SK-N-DZ (cell line): ENCODE measurements at regions not wholly inside any gene's neighbourhood (a gene's known extent, or its start where the extent isn't known, plus 50 kb on each side); places are given as distances from the start of the nearest gene placed in this dataset.
"Not testable (repeated sequence)": the region's sequence is repeated elsewhere in the genome, so short reads cannot be mapped to it uniquely, and the experiment has no call there.

Source experiments
- DNase-seq: peaks from one replicate; pipeline ENCODE4 v3.0.0-alpha.2; 2015; ENCODE audit warnings: low spot score

- no peak for DNase-seq
Measured at GRCh38 chr15:36400936-36401585, 178.4 kb upstream of the CDIN1 start.

GRCh38 chr15:36401586-36401966 lies 177.8 kb upstream of the CDIN1 start:
- no peak for DNase-seq

DNA sequence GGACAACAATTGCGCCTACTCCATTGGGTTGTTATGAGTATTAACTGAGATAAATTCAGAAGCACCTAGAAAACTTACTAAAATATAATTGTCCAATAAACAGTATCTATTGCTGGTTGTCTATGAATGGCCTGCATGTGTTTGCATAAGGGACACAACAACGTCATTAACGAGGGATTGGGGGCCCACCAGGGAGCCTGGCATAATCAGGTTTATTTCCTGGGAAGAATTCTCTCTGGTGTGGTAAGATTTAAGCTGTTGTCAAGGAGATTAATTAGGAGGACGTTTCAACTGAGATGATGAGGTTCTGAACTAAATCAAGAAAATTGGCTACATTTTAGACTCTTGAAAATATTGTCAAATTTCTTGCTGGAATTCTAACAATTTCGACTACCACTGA lies 176.1 kb upstream of the CDIN1 start:
- no peak for DNase-seq

DNA sequence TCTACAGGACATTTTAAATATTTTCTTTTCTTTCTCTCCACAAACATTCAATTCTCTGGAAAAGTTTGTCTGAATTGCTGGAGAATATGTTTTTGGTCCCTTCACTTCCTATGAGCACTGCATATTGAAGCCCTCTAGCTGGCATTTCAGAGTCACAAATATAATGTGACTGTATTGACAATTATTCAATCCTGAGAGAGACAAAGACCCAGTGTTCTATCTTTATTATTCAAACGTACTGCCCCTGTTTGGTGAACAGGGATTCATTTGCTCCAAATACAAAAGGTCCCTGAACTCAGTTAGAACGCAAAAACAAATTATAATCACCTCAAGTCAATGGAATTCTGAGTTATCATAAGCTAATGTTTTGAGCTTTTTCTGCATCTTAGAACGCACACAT lies 173.1 kb upstream of the CDIN1 start:
- DNase-seq, result no peak

DNA sequence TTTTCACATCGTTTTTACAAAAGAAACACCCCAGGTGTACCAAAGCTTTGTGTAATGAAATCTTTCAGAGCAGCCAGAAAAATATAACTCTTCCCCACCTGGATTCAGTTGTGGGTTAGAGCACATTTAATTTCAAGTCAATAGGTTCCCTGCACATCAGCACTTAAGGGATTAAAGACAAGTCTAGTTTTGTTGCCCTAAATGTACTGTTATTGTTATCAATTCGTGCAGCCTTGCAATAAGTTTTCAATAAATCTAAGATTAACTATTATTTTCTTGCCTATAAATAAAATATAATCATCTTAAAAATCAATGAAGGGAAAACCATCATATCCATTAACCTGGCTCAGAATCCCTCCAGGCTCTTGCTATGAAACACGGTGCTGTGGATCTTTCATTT lies 172.5 kb upstream of the CDIN1 start:
- no peak for DNase-seq

GRCh38 chr15:36407647-36408046 lies 171.8 kb upstream of the CDIN1 start:
- no peak for DNase-seq

DNA sequence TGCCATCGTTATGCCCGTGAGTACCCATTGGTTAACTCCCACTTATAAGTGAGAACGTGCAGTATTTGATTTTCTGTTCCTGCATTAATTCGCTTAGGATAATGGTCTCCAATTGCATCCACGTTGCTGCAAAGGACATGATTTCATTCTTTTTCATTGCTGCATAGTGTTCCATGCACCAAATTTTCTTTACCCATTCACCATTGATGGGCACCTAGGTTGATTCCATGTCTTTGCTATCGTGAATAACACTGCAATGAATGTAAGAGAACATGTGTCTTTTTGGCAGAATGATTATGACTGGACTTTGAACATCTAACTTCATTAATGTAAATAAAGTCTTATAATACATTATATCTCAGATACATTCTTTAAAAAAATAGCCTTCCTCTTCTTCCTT lies 169.6 kb upstream of the CDIN1 start:
- DNase-seq, result no peak

DNA sequence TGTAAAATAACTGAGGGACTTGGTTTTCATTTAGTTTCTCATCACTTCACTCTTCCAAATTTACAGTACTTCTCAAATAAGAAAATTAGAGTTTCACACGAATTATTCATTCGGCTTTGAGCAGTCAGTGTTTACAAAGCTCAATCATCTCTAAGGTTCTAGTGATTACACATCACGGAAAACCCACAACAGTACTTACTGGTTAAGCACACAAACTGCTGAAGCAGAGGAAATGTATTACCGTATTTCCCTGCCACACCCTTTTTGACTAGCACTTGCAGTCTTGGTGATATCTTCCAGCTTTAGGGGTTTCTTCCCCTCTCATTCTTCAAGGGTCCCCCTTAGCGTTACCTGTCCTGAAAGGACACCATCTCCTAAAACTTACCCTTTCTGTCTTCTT lies 164.8 kb upstream of the CDIN1 start:
- no peak for DNase-seq

GRCh38 chr15:36415643-36416042 lies 163.8 kb upstream of the CDIN1 start:
- no peak for DNase-seq

DNA sequence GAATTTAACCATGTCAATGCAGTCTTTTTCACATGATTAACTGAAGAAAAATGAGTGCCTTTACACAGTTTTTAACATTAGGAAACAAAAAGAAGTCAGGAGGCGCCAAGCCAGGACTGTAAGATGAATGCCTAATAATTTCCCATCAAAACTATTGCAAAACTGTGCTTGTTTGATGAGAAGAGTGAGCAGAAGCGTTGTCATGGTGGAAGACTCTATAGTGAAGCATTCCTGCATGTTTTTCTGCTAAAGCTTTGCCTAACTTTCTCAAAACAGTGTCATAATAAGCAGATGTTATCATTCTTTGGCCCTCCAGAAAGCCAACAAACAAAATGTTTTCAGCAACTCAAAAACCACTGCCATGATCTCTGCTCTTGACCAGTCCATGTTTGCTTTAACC lies 156.8 kb upstream of the CDIN1 start:
- no peak for DNase-seq

DNA sequence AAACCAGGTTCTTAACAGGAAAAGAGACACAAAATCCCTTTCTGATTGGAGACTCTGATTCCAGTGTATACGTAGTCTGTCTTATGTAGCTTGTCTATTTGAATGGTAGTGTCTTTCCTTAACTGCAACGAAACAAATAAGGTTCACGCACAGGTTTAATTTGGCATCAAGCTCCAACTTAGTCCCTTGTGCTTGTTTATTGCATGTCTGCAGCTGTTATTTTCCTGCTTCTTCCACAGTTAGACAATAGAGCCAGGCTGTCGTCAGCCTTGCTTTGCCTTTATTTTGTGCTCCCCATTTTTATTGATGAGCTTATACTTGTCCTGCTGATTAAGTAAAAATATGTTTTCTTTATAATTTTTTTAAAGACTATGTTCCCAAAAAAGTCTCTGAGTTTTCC lies 152.7 kb upstream of the CDIN1 start:
- DNase-seq, result no peak

DNA sequence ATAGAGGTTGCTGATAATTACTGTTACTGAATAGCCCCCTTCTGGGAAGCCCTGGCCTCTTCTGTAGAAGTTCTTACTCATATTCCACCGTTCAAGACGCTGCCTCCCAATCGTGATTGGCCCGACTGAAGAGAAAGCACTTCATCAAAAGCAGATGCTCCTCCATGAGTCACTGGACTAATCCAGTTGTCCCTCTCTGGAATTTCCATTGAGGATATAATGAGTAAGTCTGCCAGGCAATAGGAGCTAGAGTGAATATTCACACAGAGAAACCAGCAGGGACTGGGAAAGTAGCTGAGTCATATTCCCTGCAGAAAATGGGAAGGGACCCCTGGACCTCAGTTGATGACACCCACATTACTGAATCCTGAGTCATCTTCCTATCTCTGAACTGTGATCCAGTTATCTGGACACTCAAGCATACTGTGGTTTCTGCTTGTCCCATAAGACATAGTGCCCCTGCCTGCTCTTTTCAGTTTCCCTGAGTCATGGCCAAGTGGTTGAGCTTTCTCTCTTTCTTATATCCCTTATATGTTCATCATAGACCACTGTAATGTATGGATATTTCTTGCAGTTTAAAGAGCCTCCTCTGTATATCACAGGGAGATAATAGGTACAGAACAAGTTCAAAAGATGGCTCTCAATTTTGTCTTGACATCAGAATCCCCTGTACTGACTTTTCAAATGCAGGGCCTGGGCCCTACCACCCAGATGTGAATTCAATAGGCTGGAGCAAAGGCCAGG lies 151.2 kb upstream of the CDIN1 start:
- peak; percentile 50 for DNase-seq

GRCh38 chr15:36429707-36430106 lies 149.7 kb upstream of the CDIN1 start:
- DNase-seq, result no peak

- DNase-seq, result peak; percentile 28
Measured at GRCh38 chr15:36430280-36430679, 149.1 kb upstream of the CDIN1 start.

GRCh38 chr15:36430726-36431265 lies 148.6 kb upstream of the CDIN1 start:
- no peak for DNase-seq

DNA sequence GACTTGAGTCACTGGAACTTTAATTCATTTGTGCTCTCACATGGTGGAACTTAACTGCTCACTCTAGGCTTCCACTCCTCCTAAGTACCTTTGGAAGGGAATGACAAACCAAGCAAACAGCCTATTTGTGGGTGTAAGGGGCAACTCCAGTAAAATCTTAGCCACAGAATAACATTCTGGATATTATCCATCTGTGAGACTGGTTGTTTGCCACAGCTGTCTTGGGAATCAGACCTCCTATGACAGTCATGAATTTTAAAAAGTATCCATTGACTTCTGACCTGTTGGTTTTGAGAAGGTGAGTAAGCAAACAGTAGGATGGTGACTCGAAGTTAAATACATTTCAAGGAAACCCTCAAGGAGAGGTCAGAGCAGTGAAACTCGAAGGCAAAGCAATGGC lies 147.3 kb upstream of the CDIN1 start:
- no peak for DNase-seq

DNA sequence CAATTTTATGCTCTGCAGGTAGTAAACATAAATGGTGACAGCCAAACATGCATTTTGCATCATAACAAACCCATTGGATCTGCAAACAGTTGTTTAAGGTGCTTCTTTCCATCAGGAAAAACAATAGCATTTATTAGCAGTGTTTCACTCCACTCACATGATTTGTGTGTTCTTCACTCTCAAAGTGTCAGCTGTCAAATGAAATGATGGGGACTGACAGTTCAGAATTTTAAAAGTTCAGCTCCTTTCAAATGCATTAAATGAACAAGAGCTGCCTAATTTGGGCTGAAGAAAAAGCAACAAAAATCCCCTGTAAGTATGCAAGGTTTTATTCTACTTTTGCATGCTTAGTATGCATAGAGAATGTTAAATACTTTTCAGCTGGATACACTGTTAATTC lies 145.2 kb upstream of the CDIN1 start:
- DNase-seq, result no peak

- no peak for DNase-seq
Measured at GRCh38 chr15:36438499-36438898, 140.9 kb upstream of the CDIN1 start.

DNA sequence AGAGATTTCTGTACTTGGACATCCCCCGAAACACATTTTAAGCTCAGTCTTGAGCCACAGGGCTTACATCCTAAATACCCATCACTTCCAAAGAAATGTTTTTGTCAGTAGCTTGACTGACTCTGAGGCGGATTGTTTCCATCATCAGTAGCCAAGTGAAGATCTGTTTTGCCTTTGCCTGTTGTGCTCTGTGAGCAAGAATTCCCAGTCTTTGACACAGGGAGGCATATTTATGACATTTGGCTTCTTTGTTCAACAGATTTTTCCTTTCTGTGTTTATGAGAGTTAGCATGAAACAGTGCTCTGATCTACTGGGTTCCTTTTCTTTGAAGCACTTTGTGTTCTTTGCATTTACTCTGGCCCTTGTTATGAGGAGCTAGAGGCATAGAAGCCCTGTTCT lies 132.1 kb upstream of the CDIN1 start:
- DNase-seq, result no peak

GRCh38 chr15:36448418-36448817 lies 131.0 kb upstream of the CDIN1 start:
- no peak for DNase-seq

DNA sequence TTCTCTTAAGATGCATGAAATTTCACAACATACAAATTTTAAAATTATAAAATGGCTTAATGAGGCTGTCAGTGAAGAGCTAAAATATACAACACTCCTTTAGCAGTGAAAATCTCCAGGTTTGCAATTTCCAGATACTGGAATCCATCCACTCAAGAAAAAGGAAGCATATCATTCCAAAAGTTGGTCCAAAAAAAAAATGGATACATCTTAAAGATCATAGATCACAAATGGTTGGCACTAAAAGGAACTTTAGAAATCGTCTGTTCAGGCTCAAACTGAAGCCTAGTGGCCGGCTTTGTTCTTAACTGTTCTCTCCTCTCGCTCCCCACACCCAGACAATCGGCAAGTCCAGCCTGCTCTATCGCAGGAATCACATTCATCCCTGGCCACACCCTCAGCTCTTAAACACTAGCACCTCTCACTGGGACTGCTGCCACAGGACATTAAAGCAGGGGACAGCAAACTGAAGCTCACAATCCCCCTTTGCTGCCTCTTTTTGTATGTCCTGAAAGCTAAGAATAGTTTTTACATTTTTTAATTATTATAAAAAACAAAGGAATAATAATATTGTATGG lies 130.3 kb upstream of the CDIN1 start:
- peak; percentile 20 for DNase-seq

GRCh38 chr15:36449662-36450145 lies 129.7 kb upstream of the CDIN1 start:
- no peak for DNase-seq

GRCh38 chr15:36454244-36454643 lies 125.2 kb upstream of the CDIN1 start:
- not testable (repeated sequence) for DNase-seq
